A549 (cell line): ENCODE measurements at regions not wholly inside any gene's neighbourhood (a gene's known extent, or its start where the extent isn't known, plus 50 kb on each side); places are given as distances from the start of the nearest gene placed in this dataset.
A peak's percentile ranks its signal among the peaks of the same experiment; 100 is the strongest.

Experiments
- CBX8 ChIP-seq: fragments of 200-600 bp; sonication (generic); IDR thresholded peaks from 2 replicates; pipeline ENCODE4 v1.6.1; 2016
- CEBPB ChIP-seq, 2 experiments: fragments of >200 bp in 1 of 2; sonication (Bioruptor Twin) in 1 of 2; formaldehyde crosslinking in 1 of 2; IDR thresholded peaks; 2 replicates each; pipeline ENCODE4 v1.6.1; 2012 to 2016
- EHF ChIP-seq: fragments of 250-450 bp; sonication (Bioruptor Pico); IDR thresholded peaks from 2 replicates; pipeline ENCODE4 v1.5.0; 2020; ENCODE audit warnings: mild to moderate bottlenecking
- EHMT2 ChIP-seq: fragments of 200-600 bp; sonication (generic); IDR thresholded peaks from 2 replicates; pipeline ENCODE4 v1.6.1; 2016; ENCODE audit warnings: antibody characterized with exemption, low read depth, mild to moderate bottlenecking, moderate library complexity
- FOXS1 ChIP-seq: fragments of 250-450 bp; sonication (Bioruptor Pico); IDR thresholded peaks from 2 replicates; pipeline ENCODE4 v1.5.0; 2020; ENCODE audit warnings: mild to moderate bottlenecking, moderate library complexity
- HDAC2 ChIP-seq: fragments of 200-600 bp; sonication (generic); IDR thresholded peaks from 2 replicates; pipeline ENCODE4 v1.6.1; 2016
- HOXB5 ChIP-seq: fragments of 250-450 bp; sonication (Bioruptor Pico); IDR thresholded peaks from 2 replicates; pipeline ENCODE4 v1.5.0; 2020; ENCODE audit warnings: mild to moderate bottlenecking, moderate library complexity
- JUN ChIP-seq, 2 experiments: fragments of >200 bp; sonication (Bioruptor Twin); formaldehyde crosslinking; IDR thresholded peaks; 2 replicates in 1 of 2; 3 replicates in 1 of 2; pipeline ENCODE4 v1.6.1; 2016 to 2017
- JUNB ChIP-seq: fragments of >200 bp; sonication (Bioruptor Twin); formaldehyde crosslinking; IDR thresholded peaks from 2 replicates; pipeline ENCODE4 v1.6.1; 2016
- KDM1A ChIP-seq: fragments of 200-600 bp; sonication (generic); IDR thresholded peaks from 2 replicates; pipeline ENCODE4 v1.6.1; 2016; ENCODE audit warnings: low read depth, mild to moderate bottlenecking
- KDM5A ChIP-seq: fragments of 200-600 bp; sonication (generic); IDR thresholded peaks from 2 replicates; pipeline ENCODE4 v1.6.1; 2016; ENCODE audit warnings: antibody characterized with exemption, mild to moderate bottlenecking
- MYC ChIP-seq: IDR thresholded peaks from 2 replicates; pipeline ENCODE4 v1.6.1; 2012; ENCODE audit warnings: mild to moderate bottlenecking, inconsistent platforms, low read length, improper control_type of control experiment, borderline replicate concordance
- PHF8 ChIP-seq: fragments of 200-600 bp; sonication (generic); IDR thresholded peaks from 2 replicates; pipeline ENCODE4 v1.6.1; 2016; ENCODE audit warnings: low read depth, mild to moderate bottlenecking, antibody characterized with exemption, moderate library complexity, borderline replicate concordance
- POLR2AphosphoS2 ChIP-seq: conservative IDR thresholded peaks from 2 replicates; pipeline ENCODE4 v1.6.1; 2012; ENCODE audit warnings: low read length, improper control_type of control experiment, inconsistent platforms
- RAD21 ChIP-seq, 2 experiments: fragments of >200 bp in 1 of 2; sonication (Bioruptor Twin) in 1 of 2; formaldehyde crosslinking in 1 of 2; IDR thresholded peaks in 1 of 2; conservative IDR thresholded peaks in 1 of 2; 2 replicates in 1 of 2; 3 replicates in 1 of 2; pipeline ENCODE4 v1.6.1; 2012 to 2018; ENCODE audit warnings: inconsistent platforms in 1 of 2
- RCOR1 ChIP-seq: fragments of 150-350 bp; IDR thresholded peaks from 2 replicates; pipeline ENCODE4 v1.6.1; 2014; ENCODE audit warnings: antibody characterized with exemption, low read length, low read depth
- RFX5 ChIP-seq: fragments of 450-650 bp; IDR thresholded peaks from 2 replicates; pipeline ENCODE4 v1.7.1; 2014; ENCODE audit warnings: antibody characterized with exemption, mild to moderate bottlenecking, moderate library complexity
- RNF2 ChIP-seq: fragments of 200-600 bp; sonication (generic); IDR thresholded peaks from 2 replicates; pipeline ENCODE4 v1.6.1; 2016; ENCODE audit warnings: low read depth, mild to moderate bottlenecking, antibody characterized with exemption, moderate library complexity, borderline replicate concordance
- SMC3 ChIP-seq: fragments of >200 bp; sonication (Bioruptor Twin); formaldehyde crosslinking; IDR thresholded peaks from 3 replicates; pipeline ENCODE4 v1.6.1; 2018; ENCODE audit warnings: inconsistent platforms
- SREBF2 ChIP-seq: fragments of 450-650 bp; IDR thresholded peaks from 2 replicates; pipeline ENCODE4 v1.6.1; 2014; ENCODE audit warnings: mild to moderate bottlenecking, moderate library complexity
- TP53 ChIP-seq: fragments of 250-450 bp; sonication (Bioruptor Pico); IDR thresholded peaks from 2 replicates; pipeline ENCODE4 v1.5.0; 2021; ENCODE audit warnings: mild to moderate bottlenecking, moderate library complexity
- ZC3H11A ChIP-seq: fragments of 450-650 bp; IDR thresholded peaks from 2 replicates; pipeline ENCODE4 v1.6.1; 2014; ENCODE audit warnings: antibody characterized with exemption, mild to moderate bottlenecking
- ZFP36 ChIP-seq: fragments of 450-650 bp; IDR thresholded peaks from 2 replicates; pipeline ENCODE4 v1.6.1; 2014; ENCODE audit warnings: borderline replicate concordance; ENCODE audit not compliant: partially characterized antibody
- ZNF302 ChIP-seq: fragments of 250-450 bp; sonication (Bioruptor Pico); IDR thresholded peaks from 2 replicates; pipeline ENCODE4 v1.9.0; 2021; ENCODE audit warnings: inconsistent platforms, mild to moderate bottlenecking, moderate library complexity
- ZSCAN20 ChIP-seq: fragments of 250-450 bp; sonication (Bioruptor Pico); IDR thresholded peaks from 2 replicates; pipeline ENCODE4 v1.8.0; 2022; ENCODE audit warnings: mild to moderate bottlenecking, moderate library complexity
- TF ChIP-seq, protein P1 (sequence below): fragments of 250-450 bp; sonication (Bioruptor Pico); IDR thresholded peaks from 2 replicates; pipeline ENCODE4 v1.5.0; 2021; ENCODE audit warnings: mild to moderate bottlenecking, moderate library complexity, borderline replicate concordance
- TF ChIP-seq, protein P2 (sequence below): fragments of 450-650 bp; IDR thresholded peaks from 2 replicates; pipeline ENCODE4 v1.6.1; 2014; ENCODE audit warnings: antibody characterized with exemption
- TF ChIP-seq, protein P3 (sequence below): fragments of >200 bp; sonication (Bioruptor Twin); formaldehyde crosslinking; IDR thresholded peaks from 2 replicates; pipeline ENCODE4 v1.6.1; 2016
- TF ChIP-seq, protein P4 (sequence below): fragments of >200 bp; sonication (Bioruptor Twin); formaldehyde crosslinking; IDR thresholded peaks from 3 replicates; pipeline ENCODE4 v1.5.1; 2016
- TF ChIP-seq, protein P5 (sequence below): fragments of 200-600 bp; sonication (generic); IDR thresholded peaks from 2 replicates; pipeline ENCODE4 v1.6.1; 2016; ENCODE audit warnings: antibody characterized with exemption, mild to moderate bottlenecking, moderate library complexity

DNA sequence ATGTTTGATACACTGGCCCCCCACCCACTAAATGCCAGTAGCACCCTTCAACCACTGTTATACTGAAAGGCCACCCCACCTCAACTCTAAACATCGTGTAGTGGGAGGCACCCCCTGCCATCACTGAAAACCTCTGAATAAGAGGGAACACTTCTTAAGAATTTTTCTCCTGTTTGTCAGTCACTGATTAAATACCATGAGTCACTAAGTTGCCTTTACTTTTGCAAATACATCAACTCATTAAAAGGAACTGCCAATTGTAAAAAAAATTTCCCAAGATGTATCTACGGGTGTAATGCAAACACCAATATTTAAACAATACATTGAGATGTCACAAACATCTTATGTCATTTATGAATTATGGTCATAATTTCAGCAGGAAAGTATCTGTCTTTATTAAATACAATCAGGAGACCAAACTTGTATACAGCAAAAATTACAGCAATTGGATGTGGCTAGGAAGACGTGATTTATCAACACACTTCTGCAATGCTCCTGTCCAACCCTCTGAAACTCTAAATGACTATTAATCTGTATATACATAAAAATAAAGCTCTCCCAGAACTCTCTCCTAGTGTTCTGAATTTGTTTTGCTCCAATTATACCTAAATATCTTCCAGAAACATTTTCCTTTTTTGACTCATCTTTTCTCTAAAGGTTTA is 144.1 kb upstream of the STK17B start (continued):
- TF ChIP-seq ZSCAN20 (CRISPR knock-in tag) (no peak), SMC3 (0 out of 3 replicates have a peak, but pooled peaks have one; percentile 2), HDAC2 (no peak), ZNF302 (CRISPR knock-in tag) (no peak), JUNB (peak; percentile 93), ZC3H11A (no peak), MYC (no peak), RNF2 (no peak), RCOR1 (no peak), RFX5 (no peak), HOXB5 (CRISPR knock-in tag) (no peak), CBX8 (no peak), TP53 (CRISPR knock-in tag) (no peak), JUN (IDR thresholded peaks at IDR 0.05) (peak; percentile 36 to 70; a peak in 2 of 5 replicates), RAD21 (conservative IDR thresholded peaks at IDR 0.05 in 1 of 2, IDR thresholded peaks at IDR 0.05 in 1 of 2) (no peak), ZFP36 (no peak), KDM5A (no peak), POLR2AphosphoS2 (no peak), FOXS1 (CRISPR knock-in tag) (no peak), KDM1A (no peak), CEBPB (IDR thresholded peaks at IDR 0.05) (peak; percentile 61 to 91), SREBF2 (no peak), EHF (CRISPR knock-in tag) (no peak), PHF8 (no peak), EHMT2 (no peak)
- TF ChIP-seq, protein P1, sequence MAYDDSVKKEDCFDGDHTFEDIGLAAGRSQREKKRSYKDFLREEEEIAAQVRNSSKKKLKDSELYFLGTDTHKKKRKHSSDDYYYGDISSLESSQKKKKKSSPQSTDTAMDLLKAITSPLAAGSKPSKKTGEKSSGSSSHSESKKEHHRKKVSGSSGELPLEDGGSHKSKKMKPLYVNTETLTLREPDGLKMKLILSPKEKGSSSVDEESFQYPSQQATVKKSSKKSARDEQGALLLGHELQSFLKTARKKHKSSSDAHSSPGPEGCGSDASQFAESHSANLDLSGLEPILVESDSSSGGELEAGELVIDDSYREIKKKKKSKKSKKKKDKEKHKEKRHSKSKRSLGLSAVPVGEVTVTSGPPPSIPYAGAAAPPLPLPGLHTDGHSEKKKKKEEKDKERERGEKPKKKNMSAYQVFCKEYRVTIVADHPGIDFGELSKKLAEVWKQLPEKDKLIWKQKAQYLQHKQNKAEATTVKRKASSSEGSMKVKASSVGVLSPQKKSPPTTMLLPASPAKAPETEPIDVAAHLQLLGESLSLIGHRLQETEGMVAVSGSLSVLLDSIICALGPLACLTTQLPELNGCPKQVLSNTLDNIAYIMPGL (CRISPR knock-in tag), result no peak
- TF ChIP-seq, protein P2, sequence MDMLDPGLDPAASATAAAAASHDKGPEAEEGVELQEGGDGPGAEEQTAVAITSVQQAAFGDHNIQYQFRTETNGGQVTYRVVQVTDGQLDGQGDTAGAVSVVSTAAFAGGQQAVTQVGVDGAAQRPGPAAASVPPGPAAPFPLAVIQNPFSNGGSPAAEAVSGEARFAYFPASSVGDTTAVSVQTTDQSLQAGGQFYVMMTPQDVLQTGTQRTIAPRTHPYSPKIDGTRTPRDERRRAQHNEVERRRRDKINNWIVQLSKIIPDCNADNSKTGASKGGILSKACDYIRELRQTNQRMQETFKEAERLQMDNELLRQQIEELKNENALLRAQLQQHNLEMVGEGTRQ, result no peak
- TF ChIP-seq, protein P3, sequence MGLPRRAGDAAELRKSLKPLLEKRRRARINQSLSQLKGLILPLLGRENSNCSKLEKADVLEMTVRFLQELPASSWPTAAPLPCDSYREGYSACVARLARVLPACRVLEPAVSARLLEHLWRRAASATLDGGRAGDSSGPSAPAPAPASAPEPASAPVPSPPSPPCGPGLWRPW, result no peak
- TF ChIP-seq, protein P4, sequence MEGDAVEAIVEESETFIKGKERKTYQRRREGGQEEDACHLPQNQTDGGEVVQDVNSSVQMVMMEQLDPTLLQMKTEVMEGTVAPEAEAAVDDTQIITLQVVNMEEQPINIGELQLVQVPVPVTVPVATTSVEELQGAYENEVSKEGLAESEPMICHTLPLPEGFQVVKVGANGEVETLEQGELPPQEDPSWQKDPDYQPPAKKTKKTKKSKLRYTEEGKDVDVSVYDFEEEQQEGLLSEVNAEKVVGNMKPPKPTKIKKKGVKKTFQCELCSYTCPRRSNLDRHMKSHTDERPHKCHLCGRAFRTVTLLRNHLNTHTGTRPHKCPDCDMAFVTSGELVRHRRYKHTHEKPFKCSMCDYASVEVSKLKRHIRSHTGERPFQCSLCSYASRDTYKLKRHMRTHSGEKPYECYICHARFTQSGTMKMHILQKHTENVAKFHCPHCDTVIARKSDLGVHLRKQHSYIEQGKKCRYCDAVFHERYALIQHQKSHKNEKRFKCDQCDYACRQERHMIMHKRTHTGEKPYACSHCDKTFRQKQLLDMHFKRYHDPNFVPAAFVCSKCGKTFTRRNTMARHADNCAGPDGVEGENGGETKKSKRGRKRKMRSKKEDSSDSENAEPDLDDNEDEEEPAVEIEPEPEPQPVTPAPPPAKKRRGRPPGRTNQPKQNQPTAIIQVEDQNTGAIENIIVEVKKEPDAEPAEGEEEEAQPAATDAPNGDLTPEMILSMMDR, result no peak
- TF ChIP-seq, protein P5, sequence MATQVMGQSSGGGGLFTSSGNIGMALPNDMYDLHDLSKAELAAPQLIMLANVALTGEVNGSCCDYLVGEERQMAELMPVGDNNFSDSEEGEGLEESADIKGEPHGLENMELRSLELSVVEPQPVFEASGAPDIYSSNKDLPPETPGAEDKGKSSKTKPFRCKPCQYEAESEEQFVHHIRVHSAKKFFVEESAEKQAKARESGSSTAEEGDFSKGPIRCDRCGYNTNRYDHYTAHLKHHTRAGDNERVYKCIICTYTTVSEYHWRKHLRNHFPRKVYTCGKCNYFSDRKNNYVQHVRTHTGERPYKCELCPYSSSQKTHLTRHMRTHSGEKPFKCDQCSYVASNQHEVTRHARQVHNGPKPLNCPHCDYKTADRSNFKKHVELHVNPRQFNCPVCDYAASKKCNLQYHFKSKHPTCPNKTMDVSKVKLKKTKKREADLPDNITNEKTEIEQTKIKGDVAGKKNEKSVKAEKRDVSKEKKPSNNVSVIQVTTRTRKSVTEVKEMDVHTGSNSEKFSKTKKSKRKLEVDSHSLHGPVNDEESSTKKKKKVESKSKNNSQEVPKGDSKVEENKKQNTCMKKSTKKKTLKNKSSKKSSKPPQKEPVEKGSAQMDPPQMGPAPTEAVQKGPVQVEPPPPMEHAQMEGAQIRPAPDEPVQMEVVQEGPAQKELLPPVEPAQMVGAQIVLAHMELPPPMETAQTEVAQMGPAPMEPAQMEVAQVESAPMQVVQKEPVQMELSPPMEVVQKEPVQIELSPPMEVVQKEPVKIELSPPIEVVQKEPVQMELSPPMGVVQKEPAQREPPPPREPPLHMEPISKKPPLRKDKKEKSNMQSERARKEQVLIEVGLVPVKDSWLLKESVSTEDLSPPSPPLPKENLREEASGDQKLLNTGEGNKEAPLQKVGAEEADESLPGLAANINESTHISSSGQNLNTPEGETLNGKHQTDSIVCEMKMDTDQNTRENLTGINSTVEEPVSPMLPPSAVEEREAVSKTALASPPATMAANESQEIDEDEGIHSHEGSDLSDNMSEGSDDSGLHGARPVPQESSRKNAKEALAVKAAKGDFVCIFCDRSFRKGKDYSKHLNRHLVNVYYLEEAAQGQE, result no peak
